Thyroid gland (tissue), 4 donors: ENCODE measurements at regions not wholly inside any gene's neighbourhood (a gene's known extent, or its start where the extent isn't known, plus 50 kb on each side); places are given as distances from the start of the nearest gene placed in this dataset.

Experiments
- DNase-seq, 2 donors: peaks; one replicate each; pipeline ENCODE4 v3.0.0-alpha.2; 2019
- H3K27ac ChIP-seq, 3 donors: fragments of 200-600 bp; sonication (generic); 1 replicate in 2 of 3; 2 replicates in 1 of 3; pipeline ENCODE4 v1.5.1; 2016 to 2019; ENCODE audit warnings: mild to moderate bottlenecking in 1 of 3, moderate library complexity in 1 of 3
- H3K27me3 ChIP-seq: fragments of 200-600 bp; sonication (generic); one replicate; pipeline ENCODE4 v1.5.1; 2019
- H3K36me3 ChIP-seq, 2 donors: fragments of 200-600 bp; sonication (generic); one replicate each; pipeline ENCODE4 v1.5.1; 2016 to 2019
- H3K4me1 ChIP-seq, 2 donors: fragments of 200-600 bp; sonication (generic); one replicate each; pipeline ENCODE4 v1.5.1; 2017 to 2019
- H3K4me3 ChIP-seq, 3 donors: fragments of 200-600 bp; sonication (generic); replicated peaks in 1 of 3; 1 replicate in 2 of 3; 2 replicates in 1 of 3; pipeline ENCODE4 v1.5.1; 2016; ENCODE audit warnings: mild to moderate bottlenecking in 1 of 3
- H3K9me3 ChIP-seq: fragments of 200-600 bp; sonication (generic); one replicate; pipeline ENCODE4 v1.5.1; 2017
- CTCF ChIP-seq, 6 experiments: fragments of 200-600 bp in 3 of 6; fragments of 450-650 bp in 3 of 6; sonication (generic) in 3 of 6; IDR thresholded peaks; one replicate each; pipeline ENCODE4 v1.5.1; 2016 to 2019; ENCODE audit warnings: antibody characterized with exemption in 6 of 6, mild to moderate bottlenecking in 2 of 6, inconsistent platforms in 1 of 6, moderate library complexity in 1 of 6
- POLR2A ChIP-seq, 2 donors: fragments of 450-650 bp; IDR thresholded peaks; one replicate each; pipeline ENCODE4 v1.6.1; 2017; ENCODE audit warnings: antibody characterized with exemption in 2 of 2, mild to moderate bottlenecking in 2 of 2, moderate library complexity in 1 of 2
- WGBS, 2 donors: methylation state at CpG; one replicate each; pipeline ENCODE4 v1.1.5; 2017; 5-methylcytosine and 5-hydroxymethylcytosine counted together
- intact Hi-C: fragments of 100-400 bp; cut with DNase I; formaldehyde crosslinking; loops from one replicate; pipeline ENCODE4 v1.15.1; 2023

- no peaks in the 10 kb centered on the region for H3K36me3 ChIP-seq
- H3K9me3 ChIP-seq: no peaks in the 10 kb centered on the region
- 69 to 74% methylated on average over 2 of the region's 2 CpGs for WGBS, 2 donors
- intact Hi-C loops: no loop called here
- TF ChIP-seq POLR2A (IDR thresholded peaks at IDR 0.05): no peak
- TF ChIP-seq CTCF (IDR thresholded peaks at IDR 0.05): no peak
- no peaks in the 10 kb centered on the region for H3K4me1 ChIP-seq
- DNase-seq: no peak
- H3K4me3 ChIP-seq: no peak overlapping the region
- no peak overlapping the region for H3K27ac ChIP-seq
- no peaks in the 10 kb centered on the region for H3K27me3 ChIP-seq
These were observed 443.7 kb downstream of the DSEL start for GRCh38 chr18:67072791-67073190.

GRCh38 chr18:67068608-67069007, 447.9 kb downstream of the DSEL start:
- no peak overlapping the region for H3K4me3 ChIP-seq
- H3K36me3 ChIP-seq: no peaks in the 10 kb centered on the region
- no peak for DNase-seq
- no peaks in the 10 kb centered on the region for H3K9me3 ChIP-seq
- WGBS, 2 donors: 70 to 79% methylated on average over 2 of the region's 2 CpGs
- no peak overlapping the region for H3K27ac ChIP-seq
- intact Hi-C loops: no loop called here
- no peak for TF ChIP-seq POLR2A (IDR thresholded peaks at IDR 0.05)
- TF ChIP-seq CTCF (IDR thresholded peaks at IDR 0.05): no peak
- no peaks in the 10 kb centered on the region for H3K4me1 ChIP-seq
- no peaks in the 10 kb centered on the region for H3K27me3 ChIP-seq

GRCh38 chr18:67047334-67047733, 443.4 kb upstream of the CDH19 start:
- Histone ChIP-seq H3K4me3 (no peak overlapping the region), H3K27ac (no peak overlapping the region), H3K36me3 (no peaks in the 10 kb centered on the region), H3K4me1 (no peaks in the 10 kb centered on the region), H3K27me3 (no peaks in the 10 kb centered on the region), H3K9me3 (no peaks in the 10 kb centered on the region)
- WGBS, 2 donors: 75 to 82% methylated on average over 6 of the region's 6 CpGs
- intact Hi-C loops: no loop called here
- TF ChIP-seq CTCF (IDR thresholded peaks at IDR 0.05) (no peak), POLR2A (IDR thresholded peaks at IDR 0.05) (no peak)
- no peak for DNase-seq

GRCh38 chr18:67043276-67043675, 439.4 kb upstream of the CDH19 start:
- TF ChIP-seq CTCF (IDR thresholded peaks at IDR 0.05): no peak
- TF ChIP-seq POLR2A (IDR thresholded peaks at IDR 0.05): no peak
- no peaks in the 10 kb centered on the region for H3K27me3 ChIP-seq
- no peaks in the 10 kb centered on the region for H3K9me3 ChIP-seq
- no peaks in the 10 kb centered on the region for H3K4me1 ChIP-seq
- no peak overlapping the region for H3K4me3 ChIP-seq
- H3K27ac ChIP-seq: no peak overlapping the region
- 91 to 93% methylated on average over 8 to 11 of the region's 11 CpGs for WGBS, 2 donors
- intact Hi-C loops: no loop called here
- DNase-seq: no peak
- no peaks in the 10 kb centered on the region for H3K36me3 ChIP-seq

- no peaks in the 10 kb centered on the region for H3K9me3 ChIP-seq
- no peak for DNase-seq
- 85 to 87% methylated on average over 2 of the region's 2 CpGs for WGBS, 2 donors
- H3K27ac ChIP-seq: no peak overlapping the region
- no peaks in the 10 kb centered on the region for H3K4me1 ChIP-seq
- no peak overlapping the region for H3K4me3 ChIP-seq
- TF ChIP-seq CTCF (IDR thresholded peaks at IDR 0.05) (no peak), POLR2A (IDR thresholded peaks at IDR 0.05) (no peak)
- no peaks in the 10 kb centered on the region for H3K36me3 ChIP-seq
- H3K27me3 ChIP-seq: no peaks in the 10 kb centered on the region
- intact Hi-C loops: no loop called here
These were observed 437.4 kb upstream of the CDH19 start for GRCh38 chr18:67041334-67041733.
